ENCODE measurements at regions not wholly inside any gene's neighbourhood (a gene's known extent, or its start where the extent isn't known, plus 50 kb on each side); places are given as distances from the start of the nearest gene placed in this dataset.
"Not testable (repeated sequence)": the region's sequence is repeated elsewhere in the genome, so short reads cannot be mapped to it uniquely, and the experiment has no call there.

- no peak for DNase-seq (ENCODE audit: low read depth)
- H3K27me3 ChIP-seq (ENCODE audit: control insufficient read depth, insufficient read depth, low read length): no peaks in the 10 kb centered on the region
- no peak overlapping the region for H3K4me3 ChIP-seq (ENCODE audit: low read depth, low read length)
- no peak for FAIRE-seq
- no peaks in the 10 kb centered on the region for H3K36me3 ChIP-seq (ENCODE audit: control insufficient read depth, insufficient read depth, low read length)
- TF ChIP-seq CTCF (IDR thresholded peaks at IDR 0.05; ENCODE audit: insufficient read depth, low read length, severe bottlenecking): no peak
These were observed 289.2 kb upstream of the PCDH9 start for GRCh38 chr13:67519356-67519755.

- no peaks in the 10 kb centered on the region for H3K27me3 ChIP-seq (ENCODE audit: control insufficient read depth, insufficient read depth, low read length)
- no peaks in the 10 kb centered on the region for H3K36me3 ChIP-seq (ENCODE audit: control insufficient read depth, insufficient read depth, low read length)
- FAIRE-seq (no peak), DNase-seq (ENCODE audit: low read depth) (no peak)
- TF ChIP-seq CTCF (IDR thresholded peaks at IDR 0.05; ENCODE audit: insufficient read depth, low read length, severe bottlenecking): no peak
- no peak overlapping the region for H3K4me3 ChIP-seq (ENCODE audit: low read depth, low read length)
These were observed 288.6 kb upstream of the PCDH9 start for GRCh38 chr13:67518785-67519184.

- Histone ChIP-seq H3K27me3 (ENCODE audit: control insufficient read depth, insufficient read depth, low read length) (no peaks in the 10 kb centered on the region), H3K4me3 (ENCODE audit: low read depth, low read length) (no peak overlapping the region), H3K36me3 (ENCODE audit: control insufficient read depth, insufficient read depth, low read length) (no peaks in the 10 kb centered on the region)
- DNase-seq (ENCODE audit: low read depth) (peak; percentile 2), FAIRE-seq (no peak)
- no peak for TF ChIP-seq CTCF (IDR thresholded peaks at IDR 0.05; ENCODE audit: insufficient read depth, low read length, severe bottlenecking)
These were observed 285.8 kb upstream of the PCDH9 start for GRCh38 chr13:67515895-67516294.

- TF ChIP-seq CTCF (IDR thresholded peaks at IDR 0.05; ENCODE audit: insufficient read depth, low read length, severe bottlenecking): no peak
- DNase-seq (ENCODE audit: low read depth) (no peak), FAIRE-seq (no peak)
- H3K4me3 ChIP-seq (ENCODE audit: low read depth, low read length): no peak overlapping the region
- H3K36me3 ChIP-seq (ENCODE audit: control insufficient read depth, insufficient read depth, low read length): no peaks in the 10 kb centered on the region
- no peaks in the 10 kb centered on the region for H3K27me3 ChIP-seq (ENCODE audit: control insufficient read depth, insufficient read depth, low read length)
These were observed 278.9 kb upstream of the PCDH9 start for GRCh38 chr13:67509018-67509417.

GRCh38 chr13:67508275-67508674 lies 278.1 kb upstream of the PCDH9 start:
- not testable (repeated sequence) for H3K4me3 ChIP-seq (ENCODE audit: low read depth, low read length); H3K27me3 ChIP-seq (ENCODE audit: control insufficient read depth, insufficient read depth, low read length); H3K36me3 ChIP-seq (ENCODE audit: control insufficient read depth, insufficient read depth, low read length); DNase-seq (ENCODE audit: low read depth); FAIRE-seq

- Histone ChIP-seq H3K4me3 (ENCODE audit: low read depth, low read length) (no peak overlapping the region), H3K27me3 (ENCODE audit: control insufficient read depth, insufficient read depth, low read length) (no peaks in the 10 kb centered on the region), H3K36me3 (ENCODE audit: control insufficient read depth, insufficient read depth, low read length) (no peaks in the 10 kb centered on the region)
- no peak for FAIRE-seq
- TF ChIP-seq CTCF (IDR thresholded peaks at IDR 0.05; ENCODE audit: insufficient read depth, low read length, severe bottlenecking): no peak
- DNase-seq (ENCODE audit: low read depth): no peak
These were observed 276.3 kb upstream of the PCDH9 start for GRCh38 chr13:67506407-67506806.
